Neural cell (in vitro differentiated cells): ENCODE measurements at regions not wholly inside any gene's neighbourhood (a gene's known extent, or its start where the extent isn't known, plus 50 kb on each side); places are given as distances from the start of the nearest gene placed in this dataset.

Experiments used
- H2AFZ ChIP-seq: fragments of 200-600, 300-800 bp; sonication (generic), shearing (Covaris generic); 2 replicates; pipeline ENCODE4 v1.6.0; 2014; ENCODE audit warnings: low read depth, mild to moderate bottlenecking, antibody characterized with exemption, low read length, moderate library complexity
- H3F3A ChIP-seq: fragments of 200-600 bp; shearing (Covaris generic); 2 replicates; pipeline ENCODE4 v1.6.1; 2016; ENCODE audit warnings: mild to moderate bottlenecking, moderate library complexity, mixed read lengths, antibody characterized with exemption, low read length; ENCODE audit not compliant: insufficient read depth, poor library complexity, severe bottlenecking
- H3K27ac ChIP-seq: fragments of 200-600, 300-800 bp; sonication (generic), shearing (Covaris generic); 2 replicates; pipeline ENCODE4 v1.5.1; 2014; ENCODE audit warnings: mild to moderate bottlenecking, low read length, moderate library complexity
- H3K27me3 ChIP-seq: fragments of 300-800, 200-600 bp; sonication (generic), shearing (Covaris generic); 2 replicates; pipeline ENCODE4 v1.6.0; 2014; ENCODE audit warnings: mild to moderate bottlenecking, low read depth, low read length, moderate library complexity; ENCODE audit not compliant: insufficient read depth
- H3K36me3 ChIP-seq: fragments of 300-800, 200-600 bp; sonication (generic), shearing (Covaris generic); 2 replicates; pipeline ENCODE4 v1.5.1; 2014; ENCODE audit warnings: mild to moderate bottlenecking, antibody characterized with exemption, low read length, moderate library complexity; ENCODE audit not compliant: insufficient read depth
- H3K4me2 ChIP-seq: fragments of 300-800, 200-600 bp; sonication (generic), shearing (Covaris generic); 2 replicates; pipeline ENCODE4 v1.6.0; 2014; ENCODE audit warnings: mild to moderate bottlenecking, low read length
- H3K4me3 ChIP-seq: fragments of 300-800, 200-600 bp; sonication (generic), shearing (Covaris generic); 2 replicates; pipeline ENCODE4 v1.5.1; 2014; ENCODE audit warnings: mild to moderate bottlenecking, low read length, moderate library complexity
- H3K79me2 ChIP-seq: fragments of 200-600 bp; shearing (Covaris generic); replicated peaks from 2 replicates; pipeline ENCODE4 v1.6.0; 2014; ENCODE audit warnings: mild to moderate bottlenecking, low read length, moderate library complexity; ENCODE audit not compliant: insufficient read depth
- H3K9ac ChIP-seq: fragments of 300-800, 200-600 bp; sonication (generic), shearing (Covaris generic); 2 replicates; pipeline ENCODE4 v1.6.1; 2016; ENCODE audit warnings: mild to moderate bottlenecking, low read length, mixed read lengths
- H3K9me2 ChIP-seq: fragments of 200-600 bp; shearing (Covaris generic); 2 replicates; pipeline ENCODE4 v1.6.1; 2016; ENCODE audit warnings: mild to moderate bottlenecking, low read length, mixed read lengths; ENCODE audit not compliant: insufficient read depth
- H3K9me3 ChIP-seq: fragments of 200-600, 300-800 bp; sonication (generic), shearing (Covaris generic); 2 replicates; pipeline ENCODE4 v1.6.1; 2016; ENCODE audit warnings: mild to moderate bottlenecking, mixed run types, low read length, moderate library complexity, mixed read lengths
- H4K20me1 ChIP-seq: fragments of 200-600 bp; shearing (Covaris generic); 2 replicates; pipeline ENCODE4 v1.6.1; 2016; ENCODE audit warnings: mild to moderate bottlenecking, mixed run types; ENCODE audit not compliant: insufficient read depth
- CTCF ChIP-seq: fragments of 450-650 bp; IDR thresholded peaks from 2 replicates; pipeline ENCODE4 v1.5.1; 2014; ENCODE audit warnings: antibody characterized with exemption, mild to moderate bottlenecking, moderate library complexity; ENCODE audit not compliant: poor library complexity, severe bottlenecking
- EP300 ChIP-seq: fragments of 450-650 bp; conservative IDR thresholded peaks from 2 replicates; pipeline ENCODE4 v1.6.1; 2014; ENCODE audit warnings: antibody characterized with exemption, mild to moderate bottlenecking, moderate library complexity; ENCODE audit not compliant: poor library complexity, severe bottlenecking
- EZH2 ChIP-seq: fragments of 200-600, 300-800 bp; shearing (Covaris generic), sonication (generic); IDR thresholded peaks from 2 replicates; pipeline ENCODE4 v1.6.1; 2014; ENCODE audit warnings: antibody characterized with exemption, low read length, borderline replicate concordance, mild to moderate bottlenecking; ENCODE audit not compliant: insufficient read depth, poor library complexity, severe bottlenecking
- MXI1 ChIP-seq: fragments of 450-650 bp; conservative IDR thresholded peaks from 2 replicates; pipeline ENCODE4 v1.6.1; 2014; ENCODE audit warnings: antibody characterized with exemption, mild to moderate bottlenecking; ENCODE audit not compliant: poor library complexity, severe bottlenecking
- POLR2AphosphoS5 ChIP-seq: IDR thresholded peaks from 2 replicates; pipeline ENCODE4 v1.6.1; 2012
- RAD21 ChIP-seq: fragments of 450-650 bp; conservative IDR thresholded peaks from 2 replicates; pipeline ENCODE4 v1.6.1; 2014; ENCODE audit warnings: antibody characterized with exemption, mild to moderate bottlenecking, moderate library complexity
- REST ChIP-seq: IDR thresholded peaks from 2 replicates; pipeline ENCODE4 v1.6.1; 2012; ENCODE audit warnings: borderline replicate concordance
- SMC3 ChIP-seq: fragments of 450-650 bp; conservative IDR thresholded peaks from 2 replicates; pipeline ENCODE4 v1.6.1; 2014; ENCODE audit warnings: antibody characterized with exemption, mild to moderate bottlenecking, moderate library complexity; ENCODE audit not compliant: poor library complexity
- TAF1 ChIP-seq: IDR thresholded peaks from 2 replicates; pipeline ENCODE4 v1.6.1; 2012; ENCODE audit warnings: low read depth

- Histone ChIP-seq H3K27ac (no peak overlapping the region), H3K4me3 (no peak overlapping the region), H3F3A (no peaks in the 10 kb centered on the region), H3K9me3 (no peaks in the 10 kb centered on the region), H3K36me3 (no peaks in the 10 kb centered on the region), H3K9me2 (no peaks in the 10 kb centered on the region), H2AFZ (no peak overlapping the region), H3K79me2 (no peaks in the 10 kb centered on the region), H4K20me1 (no peaks in the 10 kb centered on the region), H3K27me3 (no peaks in the 10 kb centered on the region), H3K9ac (no peak overlapping the region), H3K4me2 (no peak overlapping the region)
- no peak for TF ChIP-seq REST
- TF ChIP-seq MXI1, result no peak
- no peak for TF ChIP-seq TAF1
These were observed 356.7 kb downstream of the LRIG3 start for GRCh38 chr12:58563621-58564020.

- Histone ChIP-seq H3K27ac (no peak overlapping the region), H2AFZ (no peak overlapping the region), H3K9me3 (no peaks in the 10 kb centered on the region), H4K20me1 (no peaks in the 10 kb centered on the region), H3K4me3 (no peak overlapping the region), H3K9ac (no peak overlapping the region), H3K9me2 (no peaks in the 10 kb centered on the region), H3K79me2 (no peaks in the 10 kb centered on the region), H3F3A (no peaks in the 10 kb centered on the region), H3K36me3 (no peaks in the 10 kb centered on the region), H3K27me3 (no peaks in the 10 kb centered on the region), H3K4me2 (no peak overlapping the region)
- no peak for TF ChIP-seq REST
These were observed 355.6 kb downstream of the LRIG3 start for GRCh38 chr12:58564721-58565120.

- no peak for TF ChIP-seq EZH2
- TF ChIP-seq RAD21, result no peak
- TF ChIP-seq REST, result no peak
- TF ChIP-seq SMC3, result no peak
- no peak for TF ChIP-seq MXI1
- no peak for TF ChIP-seq CTCF
- no peak for TF ChIP-seq POLR2AphosphoS5
- TF ChIP-seq EP300, result no peak
- no peak for TF ChIP-seq TAF1
- Histone ChIP-seq H3K27ac (no peak overlapping the region), H3K9me2 (no peaks in the 10 kb centered on the region), H4K20me1 (no peaks in the 10 kb centered on the region), H2AFZ (no peak overlapping the region), H3K79me2 (no peaks in the 10 kb centered on the region), H3K4me2 (no peak overlapping the region), H3K9ac (no peak overlapping the region), H3K4me3 (no peak overlapping the region), H3F3A (no peaks in the 10 kb centered on the region), H3K27me3 (no peaks in the 10 kb centered on the region), H3K36me3 (no peaks in the 10 kb centered on the region), H3K9me3 (no peaks in the 10 kb centered on the region)
These were observed 353.7 kb downstream of the LRIG3 start for GRCh38 chr12:58566599-58566998.
